ENCODE measurements at regions not wholly inside any gene's neighbourhood (a gene's known extent, or its start where the extent isn't known, plus 50 kb on each side); places are given as distances from the start of the nearest gene placed in this dataset.

DNA sequence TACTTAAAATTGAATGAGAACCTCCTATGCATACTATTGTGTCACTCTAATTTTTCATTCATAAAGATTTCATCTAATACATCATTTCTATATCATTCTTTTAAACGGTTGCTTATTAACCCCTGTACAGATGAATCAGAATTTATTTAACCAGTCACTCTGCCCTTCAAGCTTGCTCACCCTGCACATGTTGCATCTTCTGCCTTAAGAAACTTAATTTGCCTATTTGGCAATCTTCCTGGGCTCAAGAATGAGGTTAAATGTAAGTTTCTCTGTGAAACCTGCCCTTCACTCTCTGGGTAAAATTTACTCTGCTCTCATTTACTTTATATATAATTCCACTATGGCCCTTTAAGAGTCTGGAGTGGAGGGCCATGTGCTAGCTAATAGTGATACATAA lies 434.7 kb upstream of the ZNF608 start:
- ChIA-PET CTCF (no interaction called here), POLR2A (no interaction called here)
- DNase-seq (ENCODE audit: low read depth, low spot score), result no peak
- TF ChIP-seq, protein P1, sequence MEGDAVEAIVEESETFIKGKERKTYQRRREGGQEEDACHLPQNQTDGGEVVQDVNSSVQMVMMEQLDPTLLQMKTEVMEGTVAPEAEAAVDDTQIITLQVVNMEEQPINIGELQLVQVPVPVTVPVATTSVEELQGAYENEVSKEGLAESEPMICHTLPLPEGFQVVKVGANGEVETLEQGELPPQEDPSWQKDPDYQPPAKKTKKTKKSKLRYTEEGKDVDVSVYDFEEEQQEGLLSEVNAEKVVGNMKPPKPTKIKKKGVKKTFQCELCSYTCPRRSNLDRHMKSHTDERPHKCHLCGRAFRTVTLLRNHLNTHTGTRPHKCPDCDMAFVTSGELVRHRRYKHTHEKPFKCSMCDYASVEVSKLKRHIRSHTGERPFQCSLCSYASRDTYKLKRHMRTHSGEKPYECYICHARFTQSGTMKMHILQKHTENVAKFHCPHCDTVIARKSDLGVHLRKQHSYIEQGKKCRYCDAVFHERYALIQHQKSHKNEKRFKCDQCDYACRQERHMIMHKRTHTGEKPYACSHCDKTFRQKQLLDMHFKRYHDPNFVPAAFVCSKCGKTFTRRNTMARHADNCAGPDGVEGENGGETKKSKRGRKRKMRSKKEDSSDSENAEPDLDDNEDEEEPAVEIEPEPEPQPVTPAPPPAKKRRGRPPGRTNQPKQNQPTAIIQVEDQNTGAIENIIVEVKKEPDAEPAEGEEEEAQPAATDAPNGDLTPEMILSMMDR (IDR thresholded peaks at IDR 0.05; ENCODE audit: insufficient read depth, low read length, missing control alignments), result no peak
- H3K4me3 ChIP-seq (ENCODE audit: low read depth, low read length), result no peak overlapping the region

DNA sequence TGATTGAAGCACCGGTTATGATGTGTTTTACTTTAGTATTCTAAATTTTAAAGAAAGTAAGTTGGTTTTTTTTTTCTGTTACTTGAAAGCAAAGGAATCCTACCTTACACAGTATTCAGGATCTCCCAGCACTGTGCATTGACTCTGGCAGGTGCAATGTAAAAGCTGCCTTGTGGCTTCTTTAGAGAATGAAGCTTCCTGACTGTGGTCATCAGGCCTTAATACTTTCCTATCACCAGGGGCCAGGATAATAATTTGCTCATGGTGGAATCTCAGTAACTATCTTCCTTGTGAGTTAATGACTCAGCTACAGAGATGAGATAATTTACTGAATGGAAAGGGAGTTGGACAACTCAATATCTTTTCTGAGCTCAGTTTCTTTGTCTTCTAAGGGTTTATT lies 435.5 kb upstream of the ZNF608 start:
- no peak overlapping the region for H3K4me3 ChIP-seq (ENCODE audit: low read depth, low read length)
- TF ChIP-seq, protein P1 (IDR thresholded peaks at IDR 0.05; ENCODE audit: insufficient read depth, low read length, missing control alignments), result no peak
- CTCF ChIA-PET, result no interaction called here
- POLR2A ChIA-PET, result no interaction called here
- DNase-seq (ENCODE audit: low read depth, low spot score), result no peak

DNA sequence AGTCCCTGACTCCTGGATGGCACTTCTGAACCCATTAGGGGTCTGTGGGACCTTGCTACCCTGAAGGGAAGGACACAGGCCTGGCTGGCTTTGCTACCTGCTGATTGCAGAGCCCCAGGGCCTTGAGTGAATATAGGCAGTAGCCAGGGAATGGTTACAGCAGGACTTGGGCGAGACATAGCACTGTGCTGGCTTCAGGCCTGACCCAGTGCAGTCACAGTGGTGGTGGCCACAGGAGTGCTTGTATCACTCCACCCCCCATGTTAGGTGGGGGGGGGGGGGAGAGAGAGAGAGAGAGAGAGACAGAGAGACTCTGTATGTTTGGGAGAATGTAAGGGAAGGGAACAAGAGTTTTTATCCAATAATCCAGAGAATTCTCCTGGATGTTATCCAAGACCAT lies 439.3 kb upstream of the ZNF608 start:
- no peak overlapping the region for H3K4me3 ChIP-seq (ENCODE audit: low read depth, low read length)
- POLR2A ChIA-PET, result no interaction called here
- TF ChIP-seq, protein P1 (IDR thresholded peaks at IDR 0.05; ENCODE audit: insufficient read depth, low read length, missing control alignments), result no peak
- no peak for DNase-seq (ENCODE audit: low read depth, low spot score)
- CTCF ChIA-PET, result no interaction called here

DNA sequence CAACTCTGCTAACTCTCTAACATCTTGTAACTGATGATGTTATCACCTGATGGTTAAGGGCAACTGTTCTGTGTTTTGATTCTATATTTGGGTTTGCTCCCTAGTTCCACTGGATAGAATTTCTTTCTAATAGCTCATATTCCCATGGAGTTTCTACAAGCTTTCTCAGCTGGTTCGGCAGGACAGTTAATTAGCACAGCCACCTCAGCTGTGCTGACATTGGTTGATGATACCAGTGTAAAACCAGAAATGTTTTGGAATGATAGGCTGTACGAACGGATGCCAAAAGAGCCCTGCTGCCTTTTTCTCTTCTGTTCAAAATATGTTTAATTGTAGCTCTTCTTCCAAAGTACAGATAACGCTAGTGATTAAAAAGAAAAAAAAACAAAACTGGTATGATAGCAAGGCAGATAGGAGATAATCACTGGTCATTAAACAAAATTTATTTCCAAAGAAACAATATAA lies 440.5 kb upstream of the ZNF608 start:
- ChIA-PET CTCF (no interaction called here), POLR2A (no interaction called here)
- DNase-seq (ENCODE audit: low read depth, low spot score), result no peak
- H3K4me3 ChIP-seq (ENCODE audit: low read depth, low read length), result no peak overlapping the region
- TF ChIP-seq, protein P1 (IDR thresholded peaks at IDR 0.05; ENCODE audit: insufficient read depth, low read length, missing control alignments), result no peak

DNA sequence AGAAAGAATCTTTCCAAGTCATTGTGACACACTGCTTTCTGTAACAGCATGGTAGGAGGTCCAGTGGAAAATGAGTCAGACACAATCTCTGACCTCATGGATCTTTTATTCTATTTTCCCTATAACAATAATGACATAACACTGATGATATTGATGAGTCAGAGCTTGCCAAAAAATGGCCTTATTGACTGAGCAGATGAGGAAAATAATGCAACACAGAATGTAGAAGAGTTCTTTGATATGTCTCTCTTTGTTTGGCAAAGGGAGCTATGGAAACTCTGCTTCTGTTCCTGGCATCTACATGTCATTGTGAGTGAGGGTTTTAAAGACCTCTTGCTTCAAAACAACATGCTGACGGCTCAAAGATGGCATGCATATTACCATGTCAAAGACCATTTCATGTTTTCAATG lies 443.1 kb upstream of the ZNF608 start:
- no peak overlapping the region for H3K4me3 ChIP-seq (ENCODE audit: low read depth, low read length)
- ChIA-PET CTCF (no interaction called here), POLR2A (no interaction called here)
- no peak for DNase-seq (ENCODE audit: low read depth, low spot score)
- TF ChIP-seq, protein P1 (IDR thresholded peaks at IDR 0.05; ENCODE audit: insufficient read depth, low read length, missing control alignments), result no peak

DNA sequence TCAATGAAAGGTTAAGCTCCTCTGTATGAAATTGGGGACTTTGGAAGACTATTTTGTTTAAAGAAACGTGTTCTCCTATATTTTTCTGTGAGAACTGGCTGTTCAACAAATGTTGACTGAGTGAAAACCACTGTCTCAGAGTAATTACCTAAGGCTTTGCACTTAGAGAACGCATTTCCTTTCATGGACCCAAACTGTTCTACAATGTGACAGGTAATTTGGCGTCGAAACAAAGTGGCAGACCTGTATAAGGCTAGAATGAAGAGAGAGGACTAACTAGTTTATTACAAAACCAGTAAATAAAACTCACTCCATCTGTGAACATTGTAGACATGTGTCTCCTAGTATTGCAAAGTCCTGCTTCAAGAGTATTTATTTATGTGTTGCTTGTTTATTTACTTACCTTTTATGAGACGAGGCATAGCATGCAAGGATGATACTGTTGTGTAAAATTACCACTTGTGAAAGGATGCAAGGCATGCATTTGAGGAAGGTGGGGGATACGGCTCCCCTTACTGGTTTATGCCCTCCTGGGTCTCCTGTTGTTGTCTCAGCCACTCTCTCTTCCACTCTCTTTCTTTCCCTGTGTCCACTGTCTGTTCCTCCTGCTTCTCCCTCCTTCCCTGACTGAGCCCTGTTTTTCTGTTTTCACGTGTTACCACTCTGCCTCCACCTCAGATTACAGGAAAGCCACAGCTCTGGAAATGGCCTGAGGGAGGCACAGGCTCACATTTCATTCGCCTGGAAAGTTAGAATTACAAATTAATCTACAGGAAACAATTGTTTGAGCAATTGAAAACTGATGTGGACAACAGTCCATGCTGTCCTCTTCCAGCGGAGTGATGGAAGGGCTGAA lies 444.0 kb upstream of the ZNF608 start:
- POLR2A ChIA-PET, result no interaction called here
- TF ChIP-seq, protein P1 (IDR thresholded peaks at IDR 0.05; ENCODE audit: insufficient read depth, low read length, missing control alignments), result no peak
- DNase-seq (ENCODE audit: low read depth, low spot score), result no peak
- H3K4me3 ChIP-seq (ENCODE audit: low read depth, low read length), result no peak overlapping the region
- CTCF ChIA-PET, result interaction anchor here (1.1 kb wide), 1 partner anchor 10 kb away, joined by 3 read pairs; no protein-coding TSS in a partner anchor
